Nephron (organoid): ENCODE measurements at regions not wholly inside any gene's neighbourhood (a gene's known extent, or its start where the extent isn't known, plus 50 kb on each side); places are given as distances from the start of the nearest gene placed in this dataset.

ENCODE experiments used
- H3K27ac Mint-ChIP-seq, 3 experiments: 2 replicates each; pipeline ENCODE4 v1.8.0; 2020; ENCODE audit warnings: mixed read lengths in 3 of 3, mild to moderate bottlenecking in 2 of 3, moderate library complexity in 1 of 3
- H3K27me3 Mint-ChIP-seq: 2 replicates; pipeline ENCODE4 v1.8.0; 2021; ENCODE audit warnings: low read depth, mild to moderate bottlenecking, moderate library complexity, mixed read lengths
- H3K36me3 Mint-ChIP-seq: 2 replicates; pipeline ENCODE4 v1.8.0; 2020; ENCODE audit warnings: low read depth, mixed read lengths
- H3K4me1 Mint-ChIP-seq: 2 replicates; pipeline ENCODE4 v1.8.0; 2020; ENCODE audit warnings: mixed read lengths
- H3K4me3 Mint-ChIP-seq, 3 experiments: 2 replicates each; pipeline ENCODE4 v1.8.0; 2020; ENCODE audit warnings: mild to moderate bottlenecking in 3 of 3, mixed read lengths in 3 of 3, moderate library complexity in 2 of 3
- H3K9me3 Mint-ChIP-seq: 2 replicates; pipeline ENCODE4 v1.8.0; 2020; ENCODE audit warnings: mixed read lengths
- TF ChIP-seq, protein P1 (sequence below), 3 experiments: fragments of 200-600 bp; sonication (generic); IDR thresholded peaks; one replicate each; pipeline ENCODE4 v1.5.0; 2021; ENCODE audit warnings: antibody characterized with exemption in 3 of 3; ENCODE audit not compliant: unreplicated experiment in 3 of 3

DNA sequence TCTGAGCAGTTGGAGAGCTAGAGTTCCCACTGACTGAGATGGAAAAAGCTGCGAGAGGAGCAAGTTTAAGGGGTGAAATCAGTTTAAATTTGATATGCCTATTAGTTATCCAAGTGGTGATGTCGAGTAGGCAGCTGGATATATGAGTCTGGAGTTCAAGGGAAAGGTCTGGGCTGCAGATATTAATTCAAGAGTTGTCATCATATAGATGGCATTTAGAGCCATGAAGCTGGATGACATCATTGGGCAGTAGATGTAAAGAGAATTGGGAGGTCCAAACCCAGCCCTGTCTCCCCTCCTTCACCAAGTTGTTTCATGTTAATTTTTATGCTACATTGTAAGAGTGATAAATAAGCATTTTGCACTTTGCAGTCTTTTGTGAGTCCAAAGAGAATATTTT is 898.1 kb downstream of the GALC start:
- peaks cover under 1% of the 10 kb centered on the region for H3K9me3 Mint-ChIP-seq
- peak overlapping the region; percentile 76 to 92 (median 83) for H3K27ac Mint-ChIP-seq
- H3K4me1 Mint-ChIP-seq: peaks cover 53% of the 10 kb centered on the region
- H3K4me3 Mint-ChIP-seq: no peak overlapping the region
- H3K36me3 Mint-ChIP-seq: no peaks in the 10 kb centered on the region
- TF ChIP-seq, protein P1, sequence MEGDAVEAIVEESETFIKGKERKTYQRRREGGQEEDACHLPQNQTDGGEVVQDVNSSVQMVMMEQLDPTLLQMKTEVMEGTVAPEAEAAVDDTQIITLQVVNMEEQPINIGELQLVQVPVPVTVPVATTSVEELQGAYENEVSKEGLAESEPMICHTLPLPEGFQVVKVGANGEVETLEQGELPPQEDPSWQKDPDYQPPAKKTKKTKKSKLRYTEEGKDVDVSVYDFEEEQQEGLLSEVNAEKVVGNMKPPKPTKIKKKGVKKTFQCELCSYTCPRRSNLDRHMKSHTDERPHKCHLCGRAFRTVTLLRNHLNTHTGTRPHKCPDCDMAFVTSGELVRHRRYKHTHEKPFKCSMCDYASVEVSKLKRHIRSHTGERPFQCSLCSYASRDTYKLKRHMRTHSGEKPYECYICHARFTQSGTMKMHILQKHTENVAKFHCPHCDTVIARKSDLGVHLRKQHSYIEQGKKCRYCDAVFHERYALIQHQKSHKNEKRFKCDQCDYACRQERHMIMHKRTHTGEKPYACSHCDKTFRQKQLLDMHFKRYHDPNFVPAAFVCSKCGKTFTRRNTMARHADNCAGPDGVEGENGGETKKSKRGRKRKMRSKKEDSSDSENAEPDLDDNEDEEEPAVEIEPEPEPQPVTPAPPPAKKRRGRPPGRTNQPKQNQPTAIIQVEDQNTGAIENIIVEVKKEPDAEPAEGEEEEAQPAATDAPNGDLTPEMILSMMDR (IDR thresholded peaks at IDR 0.05; ENCODE audit: unreplicated experiment in 3 of 3): no peak
- H3K27me3 Mint-ChIP-seq: no peaks in the 10 kb centered on the region

DNA sequence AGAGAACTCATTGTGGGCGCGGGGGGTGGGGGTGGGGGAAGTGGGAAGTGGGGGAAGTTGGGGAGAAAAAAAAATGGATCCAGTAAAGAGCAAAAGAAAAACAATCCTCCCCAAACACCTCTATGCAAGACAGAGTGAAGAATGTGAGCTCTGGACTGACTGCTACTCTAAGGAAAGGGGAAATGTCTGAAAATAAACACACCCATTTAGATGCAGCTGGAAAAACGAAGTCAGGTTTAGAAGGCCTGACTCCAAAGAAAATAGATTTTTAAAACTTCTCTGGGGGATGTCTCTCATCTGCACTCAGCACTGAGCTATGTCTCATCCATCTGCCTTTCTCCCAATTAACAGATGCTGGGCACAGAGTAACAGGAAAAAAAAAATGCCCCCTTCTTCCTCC is 904.4 kb downstream of the GALC start:
- H3K4me1 Mint-ChIP-seq: peaks cover 20% of the 10 kb centered on the region
- no peak overlapping the region for H3K4me3 Mint-ChIP-seq
- TF ChIP-seq, protein P1 (IDR thresholded peaks at IDR 0.05; ENCODE audit: unreplicated experiment in 3 of 3): no peak

DNA sequence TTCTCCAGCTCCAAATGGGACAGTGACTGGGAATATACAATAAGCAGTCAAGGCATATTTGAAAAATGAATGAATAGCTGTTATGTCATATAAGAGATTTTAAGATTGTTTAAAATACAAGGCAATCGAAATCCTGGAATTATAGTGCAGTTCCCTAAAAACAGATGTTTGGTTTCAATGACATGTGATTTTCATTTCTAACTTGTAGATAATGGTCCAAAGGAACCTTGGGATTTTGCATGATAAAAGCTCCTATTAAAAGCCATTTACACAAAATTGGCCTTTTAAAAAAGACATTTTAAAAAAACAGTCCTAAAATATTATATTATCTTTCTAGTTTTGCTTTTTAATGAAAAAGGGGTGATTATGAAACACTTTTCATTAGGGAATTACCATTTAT is 905.1 kb downstream of the GALC start:
- Mint-ChIP-seq H3K9me3 (peaks cover 2% of the 10 kb centered on the region), H3K27me3 (no peaks in the 10 kb centered on the region), H3K4me1 (peaks cover 18% of the 10 kb centered on the region), H3K4me3 (no peak overlapping the region), H3K36me3 (no peaks in the 10 kb centered on the region), H3K27ac (peak overlapping the region; percentile 40 to 76 (median 50))
- TF ChIP-seq, protein P1 (IDR thresholded peaks at IDR 0.05; ENCODE audit: unreplicated experiment in 3 of 3): no peak

More for the DNA sequence above, 904.4 kb downstream of the GALC start:
- peak overlapping the region; percentile 40 to 50 (median 42) for H3K27ac Mint-ChIP-seq
- no peaks in the 10 kb centered on the region for H3K27me3 Mint-ChIP-seq
- H3K36me3 Mint-ChIP-seq: no peaks in the 10 kb centered on the region
- H3K9me3 Mint-ChIP-seq: peaks cover 2% of the 10 kb centered on the region

DNA sequence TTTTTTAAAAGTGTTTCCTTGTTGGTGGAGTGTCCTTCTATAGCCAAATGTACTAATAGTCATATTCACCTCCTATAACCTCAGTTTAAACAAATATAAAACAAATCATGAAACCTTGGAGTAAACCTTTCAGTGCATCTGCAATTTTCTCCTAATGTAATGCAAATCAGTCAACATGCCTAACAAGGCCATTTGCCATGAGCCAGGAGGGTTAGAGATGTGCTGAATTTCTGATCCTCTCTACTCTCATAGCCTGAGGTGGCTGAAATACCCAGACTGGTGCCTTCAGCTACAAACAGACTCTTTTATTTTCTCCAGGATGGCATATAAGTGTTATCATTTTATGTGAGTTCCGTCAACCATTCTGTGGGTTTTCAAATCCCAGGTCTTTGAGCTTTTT is 908.1 kb downstream of the GALC start:
- Mint-ChIP-seq H3K36me3 (no peaks in the 10 kb centered on the region), H3K4me1 (peaks cover 13% of the 10 kb centered on the region), H3K27ac (peak overlapping the region in 1 of 3 experiments; percentile 32), H3K27me3 (no peaks in the 10 kb centered on the region), H3K4me3 (no peak overlapping the region), H3K9me3 (peaks cover 2% of the 10 kb centered on the region)
- TF ChIP-seq, protein P1 (IDR thresholded peaks at IDR 0.05; ENCODE audit: unreplicated experiment in 3 of 3): no peak

DNA sequence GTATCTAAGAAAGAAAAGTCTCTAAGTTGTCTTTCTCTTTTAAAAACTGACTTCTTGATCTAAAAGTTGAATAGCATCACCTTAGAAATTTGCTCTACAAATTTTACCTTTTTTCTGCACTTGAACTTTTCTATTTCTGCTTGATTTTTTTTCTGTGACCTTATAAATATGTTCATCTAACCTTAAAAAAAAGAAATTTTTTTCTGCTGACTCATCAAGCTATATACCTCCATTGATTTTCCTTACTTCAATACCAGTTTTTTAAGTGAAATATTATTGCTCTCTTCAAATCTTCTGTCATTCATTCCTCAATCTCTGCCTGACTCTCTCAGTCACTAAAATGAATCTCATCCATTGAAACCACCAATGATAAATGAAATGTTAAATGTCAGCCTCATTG is 910.1 kb downstream of the GALC start:
- peak overlapping the region in 2 of 3 experiments; percentile 31 to 41 for H3K27ac Mint-ChIP-seq
- H3K4me3 Mint-ChIP-seq: no peak overlapping the region
- TF ChIP-seq, protein P1 (IDR thresholded peaks at IDR 0.05; ENCODE audit: unreplicated experiment in 3 of 3): no peak
- H3K9me3 Mint-ChIP-seq: no peaks in the 10 kb centered on the region
- H3K36me3 Mint-ChIP-seq: no peaks in the 10 kb centered on the region
- peaks cover 28% of the 10 kb centered on the region for H3K4me1 Mint-ChIP-seq
- no peaks in the 10 kb centered on the region for H3K27me3 Mint-ChIP-seq

DNA sequence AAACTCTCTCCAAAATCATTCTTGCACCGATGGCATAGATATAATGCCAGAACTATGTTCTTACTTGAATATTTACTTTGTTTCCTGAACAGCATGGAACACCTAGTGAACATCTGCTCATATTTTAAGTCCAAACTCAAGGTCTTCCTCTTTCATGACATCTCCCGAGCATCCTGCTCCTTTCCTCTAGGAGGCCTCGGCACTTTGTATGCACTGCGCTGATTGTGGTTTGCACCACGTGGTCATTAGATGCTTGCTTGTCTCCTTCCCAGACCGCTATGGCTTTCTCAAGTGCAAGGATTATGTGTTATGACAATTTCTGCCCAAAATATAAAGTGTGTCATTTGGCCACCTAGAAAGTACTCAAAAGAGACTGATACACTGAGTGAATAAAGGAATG is 912.0 kb downstream of the GALC start:
- Mint-ChIP-seq H3K9me3 (no peaks in the 10 kb centered on the region), H3K4me1 (peaks cover 31% of the 10 kb centered on the region), H3K27ac (peak overlapping the region in 2 of 3 experiments; percentile 23 to 24), H3K27me3 (no peaks in the 10 kb centered on the region), H3K36me3 (no peaks in the 10 kb centered on the region), H3K4me3 (no peak overlapping the region)
- TF ChIP-seq, protein P1 (IDR thresholded peaks at IDR 0.05; ENCODE audit: unreplicated experiment in 3 of 3): no peak
